Heart left ventricle (tissue), 13 donors: ENCODE measurements at regions not wholly inside any gene's neighbourhood (a gene's known extent, or its start where the extent isn't known, plus 50 kb on each side); places are given as distances from the start of the nearest gene placed in this dataset.

Source experiments
- POLR2A ChIP-seq, 2 donors: fragments of 450-650 bp; IDR thresholded peaks; one replicate each; pipeline ENCODE4 v1.6.1; 2017; ENCODE audit warnings: antibody characterized with exemption in 2 of 2, mild to moderate bottlenecking in 2 of 2, moderate library complexity in 2 of 2
- TF ChIP-seq, protein P1 (sequence below), 12 donors: fragments of 200-600 bp; sonication (generic) in 4 of 12; IDR thresholded peaks; one replicate each; pipeline versions ENCODE4 v1.5.0 to v1.8.0; 2018 to 2022; ENCODE audit warnings: antibody characterized with exemption in 12 of 12, mild to moderate bottlenecking in 5 of 12
- donor health status: ischemic (EF 13 %, LVEDD 7.1; RV severe dilation, severe dysfunction).
- donor health status: DM: no; HTN: yes; CAD: no.
- donor health status: DM: no; HTN: no; CAD: no.
- donor health status: ischemic (EF 25% LVEDD 6.9; RV normal size, moderate dysfunction).
- donor health status: ischemic (EF 25% LVEDD 5.7; RV mildly dilated, moderate dysfunction).
- donor health status: ischemic (EF 35%, LVEDD 5.7; RV mildly dilated, moderate dysfunction).
- donor health status: nonischemic (EF 11% LVEDD 7.7; RV severe dilation, severe dysfunction).
- donor health status: DM: yes; HTN: yes; CAD: no.
- donor health status: PGD.
- donor health status: ischemic (EF 29% LVEDD 5.4; RV normal size, mild dysfunction).
- donor health status: nonischemic (EF 23%, LVEDD 6.1; RV moderate dilation, normal function).

DNA sequence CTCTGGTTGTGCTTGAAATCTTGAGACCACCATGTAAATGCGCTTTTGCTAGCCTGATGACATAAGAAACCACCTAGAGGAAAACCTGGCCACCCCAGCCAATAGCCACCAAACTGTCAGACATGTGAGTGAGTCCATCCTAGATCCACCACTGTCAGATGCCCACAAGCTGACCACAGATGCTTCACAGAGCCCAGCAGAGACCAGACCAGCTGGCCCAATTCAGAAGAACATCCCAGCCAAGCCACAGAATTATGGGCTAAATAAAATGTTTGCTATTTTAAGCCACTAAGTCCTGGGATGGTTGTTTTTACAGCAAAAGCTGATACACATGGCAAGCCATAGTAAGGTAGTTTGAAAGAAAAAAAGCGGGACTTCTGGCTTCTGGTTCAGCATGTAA, 425.3 kb downstream of the KIF16B start:
- TF ChIP-seq, protein P1, sequence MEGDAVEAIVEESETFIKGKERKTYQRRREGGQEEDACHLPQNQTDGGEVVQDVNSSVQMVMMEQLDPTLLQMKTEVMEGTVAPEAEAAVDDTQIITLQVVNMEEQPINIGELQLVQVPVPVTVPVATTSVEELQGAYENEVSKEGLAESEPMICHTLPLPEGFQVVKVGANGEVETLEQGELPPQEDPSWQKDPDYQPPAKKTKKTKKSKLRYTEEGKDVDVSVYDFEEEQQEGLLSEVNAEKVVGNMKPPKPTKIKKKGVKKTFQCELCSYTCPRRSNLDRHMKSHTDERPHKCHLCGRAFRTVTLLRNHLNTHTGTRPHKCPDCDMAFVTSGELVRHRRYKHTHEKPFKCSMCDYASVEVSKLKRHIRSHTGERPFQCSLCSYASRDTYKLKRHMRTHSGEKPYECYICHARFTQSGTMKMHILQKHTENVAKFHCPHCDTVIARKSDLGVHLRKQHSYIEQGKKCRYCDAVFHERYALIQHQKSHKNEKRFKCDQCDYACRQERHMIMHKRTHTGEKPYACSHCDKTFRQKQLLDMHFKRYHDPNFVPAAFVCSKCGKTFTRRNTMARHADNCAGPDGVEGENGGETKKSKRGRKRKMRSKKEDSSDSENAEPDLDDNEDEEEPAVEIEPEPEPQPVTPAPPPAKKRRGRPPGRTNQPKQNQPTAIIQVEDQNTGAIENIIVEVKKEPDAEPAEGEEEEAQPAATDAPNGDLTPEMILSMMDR (IDR thresholded peaks at IDR 0.05): no peak
- TF ChIP-seq POLR2A (IDR thresholded peaks at IDR 0.05): no peak
